ENCODE measurements at regions not wholly inside any gene's neighbourhood (a gene's known extent, or its start where the extent isn't known, plus 50 kb on each side); places are given as distances from the start of the nearest gene placed in this dataset.
A peak's percentile ranks its signal among the peaks of the same experiment; 100 is the strongest.

- DNase-seq: peak in 27 of 56 donors; percentile 10 to 76 (median 31)
These were observed 297.1 kb upstream of the NFE2L3 start for GRCh38 chr7:25854608-25855497.

GRCh38 chr7:25855854-25856782 is 295.9 kb upstream of the NFE2L3 start:
- no peak for DNase-seq

GRCh38 chr7:25857376-25858067 is 294.5 kb upstream of the NFE2L3 start:
- DNase-seq: no peak

GRCh38 chr7:25858200-25858524 is 293.8 kb upstream of the NFE2L3 start:
- DNase-seq: no peak

- no peak for DNase-seq
These were observed 293.2 kb upstream of the NFE2L3 start for GRCh38 chr7:25858525-25859411.

- DNase-seq: no peak
These were observed 292.4 kb upstream of the NFE2L3 start for GRCh38 chr7:25859412-25860274.

- DNase-seq: no peak
These were observed 291.5 kb upstream of the NFE2L3 start for GRCh38 chr7:25860275-25861163.

GRCh38 chr7:25861164-25861496 is 290.9 kb upstream of the NFE2L3 start:
- no peak for DNase-seq

- DNase-seq: no peak
These were observed 290.3 kb upstream of the NFE2L3 start for GRCh38 chr7:25861601-25862260.

GRCh38 chr7:25862261-25863004 is 289.6 kb upstream of the NFE2L3 start:
- DNase-seq: peak in 9 of 56 donors; percentile 15 to 59 (median 36)

- no peak for DNase-seq
These were observed 288.8 kb upstream of the NFE2L3 start for GRCh38 chr7:25863005-25863728.

GRCh38 chr7:25863729-25864110 is 288.3 kb upstream of the NFE2L3 start:
- no peak for DNase-seq

- no peak for DNase-seq
These were observed 287.5 kb upstream of the NFE2L3 start for GRCh38 chr7:25864511-25864910.

GRCh38 chr7:25864943-25865751 is 286.9 kb upstream of the NFE2L3 start:
- no peak for DNase-seq

- DNase-seq: no peak
These were observed 283.5 kb upstream of the NFE2L3 start for GRCh38 chr7:25868509-25868908.

- DNase-seq: no peak
These were observed 281.4 kb upstream of the NFE2L3 start for GRCh38 chr7:25870574-25870973.
